IMR-90 (cell line): ENCODE measurements at regions not wholly inside any gene's neighbourhood (a gene's known extent, or its start where the extent isn't known, plus 50 kb on each side); places are given as distances from the start of the nearest gene placed in this dataset.

Experiments used
- ATAC-seq: fragments of 200-7000 bp; cut with Tn5 transposase; 2 replicates; pipeline ENCODE4 v1.9.1; 2020; ENCODE audit warnings: low read depth, mild to moderate bottlenecking, moderate library complexity
- BruUV-seq: library from RNA; stranded (reverse); fragments of 400-500 nt; replicated peaks from 2 replicates; lab custom pipeline; 2021; lab: Mats Ljungman, UMichigan
- CTCF ChIA-PET: fragments of 300-600 bp; formaldehyde crosslinking; extraction: SDS; loops from one replicate; lab custom pipeline; 2021; ENCODE audit warnings: antibody characterized with exemption; lab: Yijun Ruan, JAX
- POLR2A ChIA-PET: fragments of 300-600 bp; sonication (Branson Sonifier 250); formaldehyde crosslinking; loops from one replicate; lab custom pipeline; 2022; ENCODE audit warnings: antibody characterized with exemption; ENCODE audit not compliant: unreplicated experiment; lab: Charles Lee
- DNase-seq: peaks from one replicate; pipeline ENCODE4 v3.0.0; 2013
- H2AFZ ChIP-seq: replicated peaks from 2 replicates; pipeline ENCODE3; 2013; ENCODE audit warnings: low read length, mild to moderate bottlenecking; ENCODE audit not compliant: poor library complexity
- H2AK5ac ChIP-seq: 2 replicates; pipeline ENCODE4 v1.6.1; 2013; ENCODE audit warnings: low read depth, low read length, inconsistent platforms
- H2AK9ac ChIP-seq: replicated peaks from 2 replicates; pipeline ENCODE3; 2013; ENCODE audit warnings: mild to moderate bottlenecking, low read depth, low read length, moderate library complexity; ENCODE audit not compliant: poor library complexity
- H2BK120ac ChIP-seq: 2 replicates; pipeline ENCODE4 v1.6.1; 2013; ENCODE audit warnings: low read depth, low read length, inconsistent platforms
- H2BK15ac ChIP-seq: 3 replicates; pipeline ENCODE4 v1.6.1; 2013; ENCODE audit warnings: low read depth, low read length, inconsistent platforms
- H2BK20ac ChIP-seq: 2 replicates; pipeline ENCODE4 v1.6.1; 2013; ENCODE audit warnings: low read depth, mild to moderate bottlenecking, inconsistent platforms, low read length, moderate library complexity
- H2BK5ac ChIP-seq: 2 replicates; pipeline ENCODE4 v1.6.1; 2013; ENCODE audit warnings: mild to moderate bottlenecking, low read depth, low read length, inconsistent platforms; ENCODE audit not compliant: poor library complexity, severe bottlenecking
- H3K14ac ChIP-seq: replicated peaks from 2 replicates; pipeline ENCODE4 v1.6.1; 2013; ENCODE audit warnings: low read depth, low read length, inconsistent platforms
- H3K18ac ChIP-seq: 2 replicates; pipeline ENCODE4 v1.6.1; 2013; ENCODE audit warnings: low read depth, low read length, control low read depth
- H3K23ac ChIP-seq: 2 replicates; pipeline ENCODE4 v1.6.1; 2013; ENCODE audit warnings: low read depth, low read length, inconsistent platforms
- H3K27ac ChIP-seq: 2 replicates; pipeline ENCODE4 v1.5.1; 2013; ENCODE audit warnings: mild to moderate bottlenecking, control low read depth, low read length; ENCODE audit not compliant: insufficient read depth
- H3K27me3 ChIP-seq: 2 replicates; pipeline ENCODE4 v1.6.1; 2013; ENCODE audit warnings: low read length; ENCODE audit not compliant: control insufficient read depth, insufficient read depth
- H3K36me3 ChIP-seq: 2 replicates; pipeline ENCODE4 v1.6.1; 2013; ENCODE audit warnings: low read length, mixed read lengths; ENCODE audit not compliant: control insufficient read depth, insufficient read depth
- H3K4ac ChIP-seq: 2 replicates; pipeline ENCODE4 v1.6.1; 2013; ENCODE audit warnings: low read depth, low read length, inconsistent platforms
- H3K4me1 ChIP-seq: 2 replicates; pipeline ENCODE4 v1.6.1; 2013; ENCODE audit warnings: low read length, mixed read lengths; ENCODE audit not compliant: control insufficient read depth, insufficient read depth
- H3K4me2 ChIP-seq: 2 replicates; pipeline ENCODE4 v1.6.1; 2013; ENCODE audit warnings: low read depth, mild to moderate bottlenecking, control low read depth, low read length, moderate library complexity
- H3K4me3 ChIP-seq: 2 replicates; pipeline ENCODE4 v1.5.1; 2013; ENCODE audit warnings: low read depth, mild to moderate bottlenecking, control low read depth, low read length, moderate library complexity; ENCODE audit not compliant: insufficient read depth
- H3K56ac ChIP-seq: 2 replicates; pipeline ENCODE4 v1.6.1; 2013; ENCODE audit warnings: low read length, inconsistent platforms; ENCODE audit not compliant: insufficient read depth; ENCODE audit errors: extremely low read depth
- H3K79me1 ChIP-seq, 2 experiments: 2 replicates each; pipeline ENCODE4 v1.6.1; 2013; ENCODE audit warnings: low read length in 2 of 2, inconsistent platforms in 1 of 2, low read depth in 1 of 2
- H3K9ac ChIP-seq: 2 replicates; pipeline ENCODE4 v1.6.1; 2013; ENCODE audit warnings: low read depth, low read length, control low read depth
- H3K9me1 ChIP-seq: 2 replicates; pipeline ENCODE4 v1.6.1; 2013; ENCODE audit warnings: low read length, inconsistent platforms; ENCODE audit not compliant: insufficient read depth
- H3K9me3 ChIP-seq: 2 replicates; pipeline ENCODE4 v1.6.1; 2013; ENCODE audit warnings: low read length; ENCODE audit not compliant: control insufficient read depth, insufficient read depth
- H4K20me1 ChIP-seq: 2 replicates; pipeline ENCODE4 v1.6.1; 2013; ENCODE audit warnings: low read length, inconsistent platforms; ENCODE audit not compliant: insufficient read depth
- H4K5ac ChIP-seq: 2 replicates; pipeline ENCODE4 v1.6.1; 2013; ENCODE audit warnings: mild to moderate bottlenecking, low read depth, low read length, control low read depth
- H4K8ac ChIP-seq, 2 experiments: 2 replicates each; pipeline ENCODE4 v1.6.1; 2013; ENCODE audit warnings: low read depth in 2 of 2, low read length in 2 of 2, control low read depth in 1 of 2, inconsistent platforms in 1 of 2
- H4K91ac ChIP-seq: 2 replicates; pipeline ENCODE4 v1.6.1; 2013; ENCODE audit warnings: low read depth, low read length, inconsistent platforms; ENCODE audit not compliant: insufficient read depth
- BHLHE40 ChIP-seq: fragments of 150-350 bp; IDR thresholded peaks from 2 replicates; pipeline ENCODE4 v1.6.1; 2016; ENCODE audit warnings: mild to moderate bottlenecking, low read depth, low read length
- CEBPB ChIP-seq: IDR thresholded peaks from 2 replicates; pipeline ENCODE4 v1.6.1; 2012; ENCODE audit warnings: low read depth, low read length, improper control_type of control experiment
- CHD1 ChIP-seq: IDR thresholded peaks from 2 replicates; pipeline ENCODE4 v1.6.1; 2012; ENCODE audit warnings: low read depth, low read length, improper control_type of control experiment
- CTCF ChIP-seq: conservative IDR thresholded peaks from 2 replicates; pipeline ENCODE4 v1.5.1; 2012; ENCODE audit warnings: mild to moderate bottlenecking, low read depth, low read length, improper control_type of control experiment
- ELK1 ChIP-seq: fragments of 150-350 bp; IDR thresholded peaks from 2 replicates; pipeline ENCODE4 v1.6.1; 2016; ENCODE audit warnings: low read depth, mild to moderate bottlenecking, low read length, moderate library complexity, borderline replicate concordance
- FOS ChIP-seq: fragments of 150-350 bp; IDR thresholded peaks from 2 replicates; pipeline ENCODE4 v1.6.1; 2016; ENCODE audit warnings: low read depth, low read length
- MAFK ChIP-seq: IDR thresholded peaks from 2 replicates; pipeline ENCODE4 v1.6.1; 2012; ENCODE audit warnings: low read depth, low read length, improper control_type of control experiment
- MAZ ChIP-seq: IDR thresholded peaks from 2 replicates; pipeline ENCODE4 v1.6.1; 2012; ENCODE audit warnings: low read depth, mild to moderate bottlenecking, low read length, improper control_type of control experiment, moderate library complexity, borderline replicate concordance
- MXI1 ChIP-seq: IDR thresholded peaks from 2 replicates; pipeline ENCODE4 v1.6.1; 2012; ENCODE audit warnings: low read depth, mild to moderate bottlenecking, low read length, moderate library complexity, borderline replicate concordance
- NFE2L2 ChIP-seq: fragments of 150-350 bp; IDR thresholded peaks from 2 replicates; pipeline ENCODE4 v1.6.1; 2016; ENCODE audit warnings: low read depth, mild to moderate bottlenecking, low read length
- POLR2A ChIP-seq: IDR thresholded peaks from 2 replicates; pipeline ENCODE4 v1.6.1; 2012; ENCODE audit warnings: mild to moderate bottlenecking, low read depth, low read length
- RAD21 ChIP-seq: IDR thresholded peaks from 2 replicates; pipeline ENCODE4 v1.6.1; 2012; ENCODE audit warnings: low read length, improper control_type of control experiment
- RCOR1 ChIP-seq: IDR thresholded peaks from 2 replicates; pipeline ENCODE4 v1.6.1; 2012; ENCODE audit warnings: mild to moderate bottlenecking, low read length, improper control_type of control experiment; ENCODE audit not compliant: insufficient replicate concordance
- RFX5 ChIP-seq: IDR thresholded peaks from 2 replicates; pipeline ENCODE4 v1.8.0; 2012; ENCODE audit warnings: low read depth, mild to moderate bottlenecking, low read length, moderate library complexity
- SMC3 ChIP-seq: fragments of 150-350 bp; IDR thresholded peaks from 2 replicates; pipeline ENCODE4 v1.6.1; 2016; ENCODE audit warnings: low read depth, mild to moderate bottlenecking, antibody characterized with exemption, low read length, moderate library complexity
- USF2 ChIP-seq: fragments of 150-350 bp; IDR thresholded peaks from 2 replicates; pipeline ENCODE4 v1.6.1; 2017; ENCODE audit warnings: mild to moderate bottlenecking, antibody characterized with exemption, low read length, low read depth
- WGBS, 2 experiments: methylation state at CpG; one replicate each; pipeline versions ENCODE4 v1.1.5 to v1.1.7; 2013; ENCODE audit warnings: missing lambda C conversion rate in 2 of 2; ENCODE audit not compliant: insufficient read length in 1 of 2; ENCODE audit errors: extremely low coverage in 2 of 2; 5-methylcytosine and 5-hydroxymethylcytosine counted together
- dilution Hi-C: fragments of 300-500 bp; cut with HindIII; formaldehyde crosslinking; loops from one replicate; pipeline ENCODE4 v1.14.3; 2018; ENCODE audit warnings: low sequenced_read_pairs; ENCODE audit not compliant: unreplicated experiment
- in situ Hi-C: fragments of 300-500 bp; cut with MboI; formaldehyde crosslinking; loops from 3 replicates; pipeline ENCODE4 v1.14.3; 2019; ENCODE audit warnings: low sequenced_read_pairs, inconsistent platforms, mixed read lengths
- intact Hi-C: fragments of 100-400 bp; cut with micrococcal nuclease; formaldehyde crosslinking; loops from 2 replicates; pipeline ENCODE4 v1.10.0; 2022

- Histone ChIP-seq H3K27me3 (no peaks in the 10 kb centered on the region), H3K23ac (no peak overlapping the region), H4K8ac (no peak overlapping the region), H3K9me1 (no peaks in the 10 kb centered on the region), H3K14ac (no peak overlapping the region), H3K18ac (no peak overlapping the region), H3K79me1 (no peaks in the 10 kb centered on the region), H4K91ac (no peak overlapping the region), H2BK5ac (no peak overlapping the region), H4K5ac (no peak overlapping the region), H2BK15ac (no peak overlapping the region), H3K56ac (no peak overlapping the region), H3K4ac (no peak overlapping the region), H4K20me1 (no peaks in the 10 kb centered on the region), H2BK20ac (no peak overlapping the region), H3K9ac (no peak overlapping the region), H3K36me3 (no peaks in the 10 kb centered on the region), H3K9me3 (peaks cover 2% of the 10 kb centered on the region; the same call in 1 of the 2 replicates), H2BK120ac (no peak overlapping the region), H2AK5ac (no peak overlapping the region), H2AFZ (no peak overlapping the region), H3K4me2 (no peak overlapping the region), H3K4me3 (no peak overlapping the region), H3K4me1 (no peaks in the 10 kb centered on the region), H2AK9ac (no peak overlapping the region), H3K27ac (no peak overlapping the region)
- TF ChIP-seq RCOR1, result no peak
- no peak for TF ChIP-seq RFX5
- no peak for TF ChIP-seq SMC3
- no peak for TF ChIP-seq BHLHE40
- no peak for TF ChIP-seq CHD1
- TF ChIP-seq MAFK, result no peak
- TF ChIP-seq CEBPB, result no peak
- TF ChIP-seq POLR2A, result no peak
- no peak for TF ChIP-seq MAZ
- TF ChIP-seq RAD21, result no peak
- no peak for TF ChIP-seq FOS
- TF ChIP-seq ELK1, result no peak
- no peak for TF ChIP-seq MXI1
- no peak for TF ChIP-seq USF2
- no peak for TF ChIP-seq CTCF
- no peak for TF ChIP-seq NFE2L2
- intact Hi-C loops (no loop called here), in situ Hi-C loops (no loop called here), dilution Hi-C loops (no loop called here)
- CTCF ChIA-PET, result no interaction called here
- DNase-seq (no peak), ATAC-seq (no peak)
- no TSS peak for BruUV-seq
- WGBS, 2 experiments, result no CpG with 5 or more reads among the region's 1 CpG
- POLR2A ChIA-PET, result no interaction called here
Observed at GRCh38 chr19:34596989-34597388, 80.0 kb downstream of the SCGB2B2 start.
